Epithelial cell of esophagus (primary cell): ENCODE measurements at regions not wholly inside any gene's neighbourhood (a gene's known extent, or its start where the extent isn't known, plus 50 kb on each side); places are given as distances from the start of the nearest gene placed in this dataset.
A peak's percentile ranks its signal among the peaks of the same experiment; 100 is the strongest.

ENCODE experiments used
- DNase-seq: peaks from one replicate; pipeline ENCODE4 v3.0.0; 2010; ENCODE audit warnings: low read depth
- H3K4me3 ChIP-seq: 2 replicates; pipeline ENCODE4 v1.5.1; 2011; ENCODE audit warnings: mild to moderate bottlenecking, low read length, control low read depth
- TF ChIP-seq, protein P1 (sequence below): IDR thresholded peaks from 2 replicates; pipeline ENCODE4 v1.5.1; 2011; ENCODE audit warnings: low read depth, mild to moderate bottlenecking, low read length, control low read depth, inconsistent platforms; ENCODE audit not compliant: insufficient read depth; ENCODE audit errors: missing control alignments

DNA sequence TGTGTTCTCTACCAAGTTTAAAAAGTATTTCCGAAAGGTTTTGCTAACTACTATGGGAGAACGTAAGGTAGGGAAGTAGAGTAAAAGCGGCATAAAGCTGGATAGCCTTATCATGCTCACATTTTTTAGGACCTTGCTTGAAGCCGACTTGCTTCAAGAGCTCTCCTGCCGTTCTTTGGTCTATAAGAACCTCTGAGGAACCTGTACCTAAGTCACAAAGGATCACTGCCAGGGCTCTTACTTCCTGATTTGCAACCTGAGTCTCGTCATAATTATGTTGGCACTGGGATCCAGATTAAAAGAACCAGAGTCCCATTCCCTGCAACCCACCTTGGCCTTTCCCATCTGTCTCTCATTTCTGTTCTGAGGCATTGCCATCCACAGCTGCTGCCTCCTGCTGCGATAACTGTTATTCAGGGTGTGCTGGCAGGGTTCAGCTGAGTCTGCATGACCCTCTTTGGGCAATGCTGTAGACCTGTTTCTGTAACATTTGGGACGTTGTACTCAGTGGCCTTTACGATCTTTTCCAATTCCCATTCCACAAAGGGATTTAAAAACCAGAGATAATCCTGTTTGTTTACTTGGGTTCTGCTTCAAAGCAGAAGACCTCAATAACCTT is 131.0 kb upstream of the UMPS start:
- no peak for DNase-seq
- H3K4me3 ChIP-seq: no peak overlapping the region
- TF ChIP-seq, protein P1, sequence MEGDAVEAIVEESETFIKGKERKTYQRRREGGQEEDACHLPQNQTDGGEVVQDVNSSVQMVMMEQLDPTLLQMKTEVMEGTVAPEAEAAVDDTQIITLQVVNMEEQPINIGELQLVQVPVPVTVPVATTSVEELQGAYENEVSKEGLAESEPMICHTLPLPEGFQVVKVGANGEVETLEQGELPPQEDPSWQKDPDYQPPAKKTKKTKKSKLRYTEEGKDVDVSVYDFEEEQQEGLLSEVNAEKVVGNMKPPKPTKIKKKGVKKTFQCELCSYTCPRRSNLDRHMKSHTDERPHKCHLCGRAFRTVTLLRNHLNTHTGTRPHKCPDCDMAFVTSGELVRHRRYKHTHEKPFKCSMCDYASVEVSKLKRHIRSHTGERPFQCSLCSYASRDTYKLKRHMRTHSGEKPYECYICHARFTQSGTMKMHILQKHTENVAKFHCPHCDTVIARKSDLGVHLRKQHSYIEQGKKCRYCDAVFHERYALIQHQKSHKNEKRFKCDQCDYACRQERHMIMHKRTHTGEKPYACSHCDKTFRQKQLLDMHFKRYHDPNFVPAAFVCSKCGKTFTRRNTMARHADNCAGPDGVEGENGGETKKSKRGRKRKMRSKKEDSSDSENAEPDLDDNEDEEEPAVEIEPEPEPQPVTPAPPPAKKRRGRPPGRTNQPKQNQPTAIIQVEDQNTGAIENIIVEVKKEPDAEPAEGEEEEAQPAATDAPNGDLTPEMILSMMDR: no peak

- peak; percentile 66 for DNase-seq
- no peak overlapping the region for H3K4me3 ChIP-seq
- TF ChIP-seq, protein P1: no peak
Measured at GRCh38 chr3:124599779-124600693, 130.2 kb upstream of the UMPS start.

DNA sequence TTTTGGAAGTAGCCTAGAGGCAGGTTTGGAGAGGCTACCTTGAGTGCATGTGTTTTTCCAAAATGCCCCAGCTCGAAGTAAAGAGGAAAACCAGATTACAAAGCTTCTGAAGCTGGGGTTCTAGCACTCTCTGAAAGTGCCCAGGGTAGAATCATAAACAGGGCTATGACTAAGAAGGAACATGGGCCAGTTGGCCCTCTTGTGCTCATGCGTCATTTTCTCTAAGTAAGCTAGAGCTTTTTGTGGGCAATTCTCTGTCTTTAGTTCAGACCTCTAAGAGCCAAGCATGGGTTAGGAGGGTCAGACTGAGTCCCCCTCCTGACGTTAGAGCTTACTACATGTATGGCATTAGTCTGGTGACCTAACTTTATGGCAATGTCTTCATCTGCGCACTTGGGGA is 129.5 kb upstream of the UMPS start:
- DNase-seq: peak; percentile 25
- TF ChIP-seq, protein P1: no peak
- H3K4me3 ChIP-seq: no peak overlapping the region

GRCh38 chr3:124601190-124601589 is 129.1 kb upstream of the UMPS start:
- no peak overlapping the region for H3K4me3 ChIP-seq
- TF ChIP-seq, protein P1: no peak
- DNase-seq: peak; percentile 85

DNA sequence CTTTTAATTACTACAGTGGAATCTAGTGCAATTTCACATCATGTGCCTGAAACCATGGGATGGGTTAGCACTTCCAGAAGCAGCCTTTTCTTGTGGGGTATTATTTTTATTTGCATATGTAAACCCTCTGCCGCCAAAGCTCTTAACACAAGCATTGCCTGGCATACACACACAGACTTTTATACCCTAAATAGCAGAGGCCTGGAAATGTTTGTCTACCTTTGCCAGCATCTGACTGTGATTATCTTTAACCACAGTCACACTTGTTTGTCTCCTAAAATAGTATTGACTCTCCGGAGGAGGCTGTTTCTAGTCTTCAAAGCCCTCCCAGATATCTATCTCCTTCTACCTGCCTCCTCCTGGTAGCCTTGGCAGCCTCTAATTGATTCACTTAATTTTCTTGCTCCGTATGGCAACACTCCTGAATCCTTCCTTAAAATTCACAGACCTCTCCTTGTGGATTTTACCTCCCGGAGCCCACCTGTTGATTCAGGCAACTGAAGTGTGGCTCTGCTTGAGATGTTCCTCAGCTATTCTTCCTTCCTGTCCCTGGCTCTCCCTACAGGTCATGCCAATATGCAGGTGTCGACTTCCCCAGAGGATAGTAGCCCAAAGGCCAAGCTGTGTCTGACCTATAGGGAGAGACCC is 127.1 kb upstream of the UMPS start:
- no peak for DNase-seq
- TF ChIP-seq, protein P1: no peak

DNA sequence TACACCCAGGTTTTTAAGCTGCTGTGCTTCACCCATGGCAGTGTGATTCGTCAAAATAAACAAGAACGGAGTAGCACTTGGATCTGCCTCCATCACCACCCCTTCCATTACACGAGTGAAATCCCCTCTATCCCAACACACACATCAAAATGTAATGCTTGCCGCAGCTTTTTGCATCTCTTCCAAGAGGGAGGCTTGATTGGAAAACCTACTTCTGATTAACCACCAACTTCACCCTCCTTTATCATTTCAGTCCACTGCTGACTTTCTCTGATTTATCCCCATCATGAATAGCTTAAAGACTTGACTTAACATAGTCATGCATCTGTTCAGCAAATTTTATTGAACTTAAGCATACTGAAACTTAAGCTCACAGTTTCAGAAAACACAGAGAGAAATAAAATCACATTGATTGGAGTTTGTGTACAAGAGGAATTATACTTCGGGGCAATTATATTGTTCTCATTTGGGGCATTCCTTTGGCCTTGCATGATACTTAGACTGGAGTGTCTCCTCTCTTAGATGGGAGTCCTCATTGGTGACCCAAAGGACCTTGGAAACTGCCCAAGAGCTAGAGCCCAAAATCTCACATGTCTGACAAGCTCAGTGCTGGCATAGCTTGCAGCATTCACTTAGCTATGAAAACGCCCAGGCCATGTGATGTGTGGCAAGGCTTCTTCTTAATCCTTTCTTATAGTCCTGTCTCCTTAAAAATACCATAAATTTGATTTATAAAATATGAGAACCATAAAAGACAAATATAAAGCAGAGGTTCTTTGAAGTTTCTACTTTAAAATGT is 124.3 kb upstream of the UMPS start:
- DNase-seq: no peak
- TF ChIP-seq, protein P1: no peak
- no peak overlapping the region for H3K4me3 ChIP-seq

More for the DNA sequence above, 127.1 kb upstream of the UMPS start:
- H3K4me3 ChIP-seq: no peak overlapping the region
